Left renal cortex interstitium (tissue), 4 donors: ENCODE measurements at regions not wholly inside any gene's neighbourhood (a gene's known extent, or its start where the extent isn't known, plus 50 kb on each side); places are given as distances from the start of the nearest gene placed in this dataset.
"Not testable (repeated sequence)": the region's sequence is repeated elsewhere in the genome, so short reads cannot be mapped to it uniquely, and the experiment has no call there.

Source experiments
- DNase-seq, 4 donors: peaks; one replicate each; pipeline ENCODE4 v3.0.0-alpha.2; 2013; ENCODE audit warnings: low read depth in 4 of 4, low spot score in 2 of 4, missing footprints in 1 of 4

- DNase-seq = no peak
Observed at GRCh38 chr7:13258386-13258785, 571.0 kb downstream of the ARL4A start.

- no peak for DNase-seq
Observed at GRCh38 chr7:13259930-13260329, 572.5 kb downstream of the ARL4A start.

GRCh38 chr7:13262929-13263530 is 575.6 kb downstream of the ARL4A start:
- DNase-seq = peak in 1 of 4 donors; percentile 27

- no peak for DNase-seq
Observed at GRCh38 chr7:13265271-13265670, 577.8 kb downstream of the ARL4A start.

GRCh38 chr7:13274205-13274604 is 586.8 kb downstream of the ARL4A start:
- DNase-seq = not testable (repeated sequence)

GRCh38 chr7:13276977-13277376 is 589.5 kb downstream of the ARL4A start:
- no peak for DNase-seq

- no peak for DNase-seq
Observed at GRCh38 chr7:13278020-13278419, 590.6 kb downstream of the ARL4A start.

- DNase-seq = peak in 1 of 4 donors; percentile 6
Observed at GRCh38 chr7:13279854-13280435, 592.5 kb downstream of the ARL4A start.

- DNase-seq = no peak
Observed at GRCh38 chr7:13282377-13282980, 595.0 kb downstream of the ARL4A start.

- no peak for DNase-seq
Observed at GRCh38 chr7:13286916-13287315, 599.5 kb downstream of the ARL4A start.

- no peak for DNase-seq
Observed at GRCh38 chr7:13288516-13288915, 601.1 kb downstream of the ARL4A start.

- no peak for DNase-seq
Observed at GRCh38 chr7:13290975-13291374, 603.5 kb downstream of the ARL4A start.

- no peak for DNase-seq
Observed at GRCh38 chr7:13293264-13294002, 606.0 kb downstream of the ARL4A start.

- DNase-seq = no peak
Observed at GRCh38 chr7:13307040-13307439, 619.6 kb downstream of the ARL4A start.

GRCh38 chr7:13308423-13308822 is 621.0 kb downstream of the ARL4A start:
- DNase-seq = no peak

- DNase-seq = no peak
Observed at GRCh38 chr7:13309535-13309934, 622.1 kb downstream of the ARL4A start.

GRCh38 chr7:13312307-13312706 is 624.9 kb downstream of the ARL4A start:
- no peak for DNase-seq

GRCh38 chr7:13320333-13320732 is 632.9 kb downstream of the ARL4A start:
- DNase-seq = no peak

- DNase-seq = no peak
Observed at GRCh38 chr7:13321316-13321715, 633.9 kb downstream of the ARL4A start.

- DNase-seq = no peak
Observed at GRCh38 chr7:13322126-13322525, 634.7 kb downstream of the ARL4A start.

GRCh38 chr7:13327669-13328068 is 640.2 kb downstream of the ARL4A start:
- no peak for DNase-seq

- DNase-seq = no peak
Observed at GRCh38 chr7:13333371-13333770, 645.9 kb downstream of the ARL4A start.
